GM06990 (cell line): ENCODE measurements at regions not wholly inside any gene's neighbourhood (a gene's known extent, or its start where the extent isn't known, plus 50 kb on each side); places are given as distances from the start of the nearest gene placed in this dataset.

ENCODE experiments used
- DNase-seq: peaks from one replicate; pipeline ENCODE4 v3.0.0-alpha.2; 2011; ENCODE audit not compliant: insufficient read length; ENCODE audit errors: extremely low read depth
- H3K27me3 ChIP-seq: replicated peaks from 2 replicates; pipeline ENCODE4 v1.6.0; 2011; ENCODE audit warnings: low read length; ENCODE audit not compliant: control insufficient read depth, insufficient read depth
- H3K36me3 ChIP-seq: 2 replicates; pipeline ENCODE4 v1.5.1; 2011; ENCODE audit warnings: low read length; ENCODE audit not compliant: control insufficient read depth, insufficient read depth
- H3K4me3 ChIP-seq: replicated peaks from 2 replicates; pipeline ENCODE4 v1.5.1; 2011; ENCODE audit warnings: low read depth, mild to moderate bottlenecking, control low read depth, low read length
- TF ChIP-seq, protein P1 (sequence below): IDR thresholded peaks from 2 replicates; pipeline ENCODE4 v1.5.1; 2011; ENCODE audit warnings: low read length, control low read depth, mild to moderate bottlenecking, inconsistent platforms; ENCODE audit not compliant: insufficient read depth, poor library complexity, severe bottlenecking

DNA sequence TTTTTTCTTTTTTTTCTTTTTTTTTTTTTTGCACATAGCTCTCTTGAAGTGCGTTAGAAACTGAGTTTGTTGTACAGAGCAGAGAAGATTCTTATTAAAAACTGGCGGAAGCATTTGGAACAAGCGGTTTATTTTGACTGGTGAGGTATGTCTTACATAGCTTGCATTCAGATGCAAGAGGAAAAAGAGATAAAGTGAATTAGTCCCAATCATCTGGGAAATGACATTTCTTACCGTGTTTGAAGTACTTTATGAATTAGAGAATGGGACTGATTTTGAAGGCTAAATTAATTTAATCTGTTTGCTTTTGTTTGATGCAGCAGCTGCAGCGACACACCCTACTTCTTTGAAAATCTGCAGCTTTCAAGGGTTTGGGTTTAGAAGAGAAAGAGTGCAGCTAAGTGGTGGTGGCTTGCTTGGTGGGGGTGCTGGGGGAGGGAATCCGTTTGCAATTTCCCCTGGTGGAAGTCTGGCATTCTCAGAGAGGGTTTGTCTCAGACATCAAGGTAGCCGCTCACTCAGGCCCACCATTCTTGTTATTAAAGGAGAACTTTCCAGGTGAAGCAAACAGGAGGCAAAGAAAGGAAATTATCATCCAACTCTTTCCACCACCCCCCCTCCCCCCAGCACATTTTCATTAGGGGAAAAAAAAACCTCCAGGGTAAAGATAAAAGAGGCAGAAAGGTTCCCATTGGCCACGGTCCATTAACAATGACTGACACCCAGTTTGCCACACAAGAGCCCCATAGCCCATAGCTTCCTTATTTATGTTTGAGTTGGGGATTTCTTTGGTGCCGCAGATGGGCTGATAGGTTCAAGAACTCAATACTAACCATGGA is 231.7 kb downstream of the SKIDA1 start:
- TF ChIP-seq, protein P1, sequence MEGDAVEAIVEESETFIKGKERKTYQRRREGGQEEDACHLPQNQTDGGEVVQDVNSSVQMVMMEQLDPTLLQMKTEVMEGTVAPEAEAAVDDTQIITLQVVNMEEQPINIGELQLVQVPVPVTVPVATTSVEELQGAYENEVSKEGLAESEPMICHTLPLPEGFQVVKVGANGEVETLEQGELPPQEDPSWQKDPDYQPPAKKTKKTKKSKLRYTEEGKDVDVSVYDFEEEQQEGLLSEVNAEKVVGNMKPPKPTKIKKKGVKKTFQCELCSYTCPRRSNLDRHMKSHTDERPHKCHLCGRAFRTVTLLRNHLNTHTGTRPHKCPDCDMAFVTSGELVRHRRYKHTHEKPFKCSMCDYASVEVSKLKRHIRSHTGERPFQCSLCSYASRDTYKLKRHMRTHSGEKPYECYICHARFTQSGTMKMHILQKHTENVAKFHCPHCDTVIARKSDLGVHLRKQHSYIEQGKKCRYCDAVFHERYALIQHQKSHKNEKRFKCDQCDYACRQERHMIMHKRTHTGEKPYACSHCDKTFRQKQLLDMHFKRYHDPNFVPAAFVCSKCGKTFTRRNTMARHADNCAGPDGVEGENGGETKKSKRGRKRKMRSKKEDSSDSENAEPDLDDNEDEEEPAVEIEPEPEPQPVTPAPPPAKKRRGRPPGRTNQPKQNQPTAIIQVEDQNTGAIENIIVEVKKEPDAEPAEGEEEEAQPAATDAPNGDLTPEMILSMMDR = no peak
- Histone ChIP-seq H3K36me3 (no peaks in the 10 kb centered on the region), H3K4me3 (no peak overlapping the region), H3K27me3 (no peaks in the 10 kb centered on the region)
- no peak for DNase-seq

DNA sequence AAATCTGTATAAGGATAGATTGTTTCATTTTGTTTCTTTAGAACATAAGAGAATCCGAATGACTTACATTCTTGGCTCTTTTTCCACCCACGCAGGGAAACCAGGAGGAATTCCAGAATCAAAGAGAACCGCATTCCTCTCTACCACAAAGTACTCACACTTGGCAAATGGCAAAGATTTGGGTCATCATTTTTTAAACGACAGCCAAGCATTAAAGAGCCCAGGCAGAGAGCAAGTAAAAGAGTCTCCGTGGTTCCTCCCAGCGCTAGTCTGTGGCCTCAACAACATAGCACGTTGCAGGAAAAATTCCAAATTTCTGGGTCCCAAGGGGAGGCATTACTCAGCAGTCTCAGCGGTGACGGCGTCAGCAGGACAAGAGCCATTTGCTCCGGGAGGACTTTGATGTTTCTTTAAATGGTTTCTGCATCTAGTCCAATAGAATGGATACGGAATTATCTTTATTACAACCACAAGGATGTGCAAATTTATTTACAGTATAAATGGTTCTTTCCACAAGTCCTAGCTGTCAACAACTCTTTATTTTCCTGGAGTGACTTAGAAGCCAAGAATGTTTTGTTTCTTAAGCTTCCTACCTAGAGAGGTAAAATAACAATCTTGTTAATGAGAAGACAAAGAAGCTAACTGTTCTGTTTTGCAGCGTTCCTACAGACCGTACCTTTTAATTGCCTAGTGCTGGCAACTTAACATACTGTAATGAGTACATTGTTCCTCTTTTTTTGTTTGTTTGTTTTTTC is 232.5 kb downstream of the SKIDA1 start:
- H3K4me3 ChIP-seq = no peak overlapping the region
- no peaks in the 10 kb centered on the region for H3K36me3 ChIP-seq
- DNase-seq = no peak

DNA sequence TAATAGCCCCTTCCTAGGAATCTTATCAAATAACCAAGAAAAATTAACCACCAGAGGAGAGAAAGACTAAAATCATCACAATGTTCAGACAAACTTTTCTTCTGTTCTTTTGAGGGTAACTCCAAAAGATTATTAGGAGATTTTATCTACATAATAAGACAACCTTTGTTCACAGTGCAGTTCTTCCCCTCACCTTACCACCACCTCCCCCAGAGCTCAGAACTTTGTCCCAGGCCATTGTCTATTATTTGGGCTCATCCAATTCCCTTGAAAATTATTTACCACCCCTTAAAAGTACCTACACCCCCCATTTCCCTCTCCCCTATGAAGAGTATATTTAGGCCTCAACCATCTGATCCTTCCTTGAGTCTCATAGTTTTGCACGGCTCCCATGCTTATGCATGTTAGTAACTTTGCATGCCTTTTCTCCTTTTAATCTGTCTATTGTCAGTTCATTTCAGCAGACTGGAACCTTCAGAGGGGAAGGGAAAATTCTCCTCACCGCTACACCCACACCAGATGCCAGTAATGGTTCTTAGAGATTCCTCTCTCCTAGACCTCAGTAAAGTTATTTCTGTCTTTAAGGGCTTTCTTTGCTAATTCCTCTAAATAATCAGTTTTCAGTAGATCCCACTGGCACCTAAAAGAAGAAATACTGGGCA is 234.9 kb downstream of the SKIDA1 start:
- Histone ChIP-seq H3K4me3 (no peak overlapping the region), H3K36me3 (no peaks in the 10 kb centered on the region), H3K27me3 (no peaks in the 10 kb centered on the region)
- DNase-seq = no peak
- TF ChIP-seq, protein P1 = no peak

More for the DNA sequence above, 232.5 kb downstream of the SKIDA1 start:
- TF ChIP-seq, protein P1 = no peak
- H3K27me3 ChIP-seq = no peaks in the 10 kb centered on the region

DNA sequence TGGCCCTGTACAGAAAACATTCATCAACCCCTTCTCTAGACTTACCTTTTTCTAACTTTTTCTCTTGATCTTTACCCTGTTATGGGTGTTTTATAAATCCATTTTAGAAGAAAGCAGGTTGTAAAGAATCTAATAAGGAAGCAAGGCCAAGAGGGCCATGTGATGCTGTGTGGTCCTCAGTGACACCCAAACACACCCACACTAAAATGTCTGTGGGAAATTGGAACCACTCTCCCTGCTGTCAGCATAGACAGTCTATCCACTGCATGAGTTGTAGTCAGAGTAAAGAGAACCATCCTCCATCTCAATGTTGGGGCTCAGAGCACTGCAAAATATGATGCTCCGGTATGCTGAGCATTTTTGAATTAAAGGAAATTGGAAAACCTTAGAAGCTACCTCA is 235.5 kb downstream of the SKIDA1 start:
- Histone ChIP-seq H3K36me3 (no peaks in the 10 kb centered on the region), H3K4me3 (no peak overlapping the region), H3K27me3 (no peaks in the 10 kb centered on the region)
- TF ChIP-seq, protein P1 = no peak
- DNase-seq = no peak

DNA sequence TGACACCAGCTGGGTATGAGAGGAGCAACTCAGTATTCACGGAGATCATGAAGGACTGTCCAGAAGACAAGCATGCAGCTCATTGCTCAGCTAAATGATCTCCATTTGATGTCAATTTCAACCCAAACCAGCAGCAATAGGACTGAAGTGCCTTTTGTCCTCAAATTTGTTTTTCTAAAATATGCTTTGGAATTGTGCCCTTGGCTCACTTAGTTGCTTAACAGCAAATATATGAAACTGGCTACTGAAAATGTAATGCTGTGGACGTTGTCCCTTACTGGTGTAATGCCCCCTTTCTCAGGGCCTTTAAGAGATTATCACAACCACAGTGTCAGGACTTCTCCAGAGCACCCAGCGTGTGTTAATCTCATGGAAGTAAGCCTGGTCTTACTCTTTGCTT is 236.2 kb downstream of the SKIDA1 start:
- TF ChIP-seq, protein P1 = no peak
- DNase-seq = no peak
- no peaks in the 10 kb centered on the region for H3K36me3 ChIP-seq
- no peak overlapping the region for H3K4me3 ChIP-seq
- H3K27me3 ChIP-seq = no peaks in the 10 kb centered on the region
